KMS-11 (cell line): ENCODE measurements at regions not wholly inside any gene's neighbourhood (a gene's known extent, or its start where the extent isn't known, plus 50 kb on each side); places are given as distances from the start of the nearest gene placed in this dataset.
A peak's percentile ranks its signal among the peaks of the same experiment; 100 is the strongest.

ENCODE experiments used
- H2AFZ ChIP-seq: fragments of 200-600 bp; sonication (generic); 2 replicates; pipeline ENCODE4 v1.6.1; 2016; ENCODE audit warnings: antibody characterized with exemption, mixed run types, low read depth
- H3K27ac ChIP-seq: fragments of 200-600 bp; sonication (generic); 2 replicates; pipeline ENCODE4 v1.6.1; 2016; ENCODE audit warnings: mild to moderate bottlenecking, mixed run types
- H3K27me3 ChIP-seq: fragments of 200-600 bp; sonication (generic); 2 replicates; pipeline ENCODE4 v1.6.1; 2017; ENCODE audit warnings: mild to moderate bottlenecking, low read depth, mixed run types, moderate library complexity; ENCODE audit not compliant: insufficient read depth
- H3K36me3 ChIP-seq: fragments of 200-600 bp; sonication (generic); 2 replicates; pipeline ENCODE4 v1.6.1; 2017; ENCODE audit warnings: mild to moderate bottlenecking, mixed run types; ENCODE audit not compliant: insufficient read depth
- H3K4me1 ChIP-seq: fragments of 200-600 bp; sonication (generic); 2 replicates; pipeline ENCODE4 v1.6.1; 2016; ENCODE audit warnings: mild to moderate bottlenecking, low read depth, mixed run types; ENCODE audit not compliant: poor library complexity, severe bottlenecking
- H3K4me2 ChIP-seq: fragments of 200-600 bp; sonication (generic); 2 replicates; pipeline ENCODE4 v1.7.0; 2016; ENCODE audit warnings: mild to moderate bottlenecking, mixed run types
- H3K4me3 ChIP-seq: fragments of 200-600 bp; sonication (generic); IDR thresholded peaks from 2 replicates; pipeline ENCODE4 v1.6.1; 2017; ENCODE audit warnings: low read depth, low read length, mixed read lengths; ENCODE audit not compliant: insufficient read depth
- H3K79me2 ChIP-seq: fragments of 200-600 bp; sonication (generic); 2 replicates; pipeline ENCODE4 v1.6.1; 2016; ENCODE audit warnings: low read depth, mixed run types; ENCODE audit not compliant: insufficient read depth
- H3K9ac ChIP-seq: fragments of 200-600 bp; sonication (generic); 2 replicates; pipeline ENCODE4 v1.6.1; 2016; ENCODE audit warnings: mild to moderate bottlenecking, mixed run types
- H4K20me1 ChIP-seq: fragments of 200-600 bp; sonication (generic); 2 replicates; pipeline ENCODE4 v1.6.1; 2016; ENCODE audit warnings: mild to moderate bottlenecking, mixed run types; ENCODE audit not compliant: insufficient read depth
- CTCF ChIP-seq: fragments of 200-600 bp; sonication (generic); conservative IDR thresholded peaks from 2 replicates; pipeline ENCODE4 v1.6.1; 2017; ENCODE audit warnings: low read depth, mild to moderate bottlenecking, antibody characterized with exemption, low read length, moderate library complexity, mixed read lengths

GRCh38 chr15:62546628-62547027 lies 381.5 kb upstream of the C2CD4B start:
- no peaks in the 10 kb centered on the region for H3K79me2 ChIP-seq
- H4K20me1 ChIP-seq = no peaks in the 10 kb centered on the region
- no peak overlapping the region for H2AFZ ChIP-seq
- no peaks in the 10 kb centered on the region for H3K4me1 ChIP-seq
- no peaks in the 10 kb centered on the region for H3K36me3 ChIP-seq
- no peak overlapping the region for H3K9ac ChIP-seq
- no peaks in the 10 kb centered on the region for H3K27me3 ChIP-seq
- no peak overlapping the region for H3K27ac ChIP-seq
- TF ChIP-seq CTCF = no peak
- H3K4me3 ChIP-seq = no peak overlapping the region
- no peak overlapping the region for H3K4me2 ChIP-seq

DNA sequence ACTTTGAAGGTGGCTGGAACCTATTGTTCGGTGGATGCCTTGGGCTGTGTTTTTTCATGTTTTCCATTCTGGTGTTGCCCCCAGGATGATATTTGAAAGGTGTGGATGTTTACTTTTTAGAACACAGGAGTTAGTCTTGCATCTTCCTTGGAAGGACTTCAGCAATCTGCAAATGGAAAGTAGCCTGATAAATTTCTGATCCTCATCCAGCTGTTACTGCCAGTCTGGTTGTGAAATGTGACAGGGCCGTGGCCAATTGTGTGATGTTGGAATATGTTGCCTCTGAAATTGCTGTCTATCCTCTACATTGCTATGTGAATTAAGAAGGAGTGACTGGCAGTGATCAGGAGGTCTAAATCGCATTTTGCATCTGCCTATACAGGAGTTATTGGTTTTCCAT lies 382.5 kb upstream of the C2CD4B start:
- Histone ChIP-seq H3K79me2 (no peaks in the 10 kb centered on the region), H4K20me1 (no peaks in the 10 kb centered on the region), H2AFZ (no peak overlapping the region), H3K27me3 (no peaks in the 10 kb centered on the region), H3K4me2 (no peak overlapping the region), H3K27ac (no peak overlapping the region), H3K4me1 (no peaks in the 10 kb centered on the region), H3K9ac (no peak overlapping the region), H3K36me3 (no peaks in the 10 kb centered on the region), H3K4me3 (no peak overlapping the region)
- no peak for TF ChIP-seq CTCF

DNA sequence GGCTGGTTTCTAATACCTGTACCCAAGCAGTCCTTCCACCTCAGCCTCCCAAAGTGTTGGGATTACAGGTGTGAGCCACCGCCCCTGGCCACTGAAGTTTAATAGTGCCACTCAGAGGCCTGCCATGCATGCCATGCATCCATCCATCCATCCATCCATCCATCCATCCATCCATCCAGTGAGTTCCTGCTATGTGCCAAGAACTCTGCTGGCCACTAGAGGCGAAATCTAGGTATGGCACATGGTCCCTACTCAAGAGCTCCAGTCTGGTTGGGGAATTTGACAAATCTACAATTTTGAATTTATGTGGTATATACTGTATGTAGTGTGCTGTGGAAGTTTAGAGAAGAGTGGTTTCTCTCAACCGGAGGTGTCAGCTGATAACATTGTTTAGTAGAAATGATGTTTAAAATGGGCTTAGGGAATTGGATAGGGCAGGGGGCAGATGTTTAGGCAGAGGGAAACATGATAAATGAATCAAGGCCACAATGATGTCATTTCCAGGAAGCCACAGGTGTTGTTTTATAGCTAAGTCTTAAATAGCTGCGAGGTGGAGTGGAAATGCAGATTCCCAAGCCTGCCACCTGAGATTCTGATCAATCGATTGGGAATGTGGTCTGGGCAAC lies 384.4 kb upstream of the C2CD4B start:
- H3K4me2 ChIP-seq = no peak overlapping the region
- TF ChIP-seq CTCF = peak; percentile 82
- no peak overlapping the region for H3K4me3 ChIP-seq

DNA sequence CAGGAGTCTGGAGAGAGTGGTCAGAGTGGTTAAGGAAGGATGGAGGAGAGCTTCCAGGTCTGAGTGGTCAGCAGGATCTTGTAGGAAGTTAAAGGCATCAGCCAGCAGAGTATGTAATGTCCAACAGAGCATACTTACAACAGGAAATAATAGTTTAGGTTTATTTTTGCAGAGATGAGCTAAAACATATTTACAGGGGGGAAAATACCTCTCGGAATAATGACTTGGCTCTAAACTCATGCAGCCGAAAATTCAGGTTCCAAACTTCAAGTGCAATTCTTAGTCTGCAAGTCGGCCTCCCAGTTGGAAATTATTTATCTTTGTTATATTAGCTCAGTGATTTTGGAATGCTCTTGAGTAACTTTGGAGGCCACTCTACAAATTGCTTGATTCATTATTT lies 385.0 kb upstream of the C2CD4B start:
- no peak for TF ChIP-seq CTCF
- H3K36me3 ChIP-seq = no peaks in the 10 kb centered on the region
- no peaks in the 10 kb centered on the region for H3K4me1 ChIP-seq
- no peak overlapping the region for H3K4me3 ChIP-seq
- no peaks in the 10 kb centered on the region for H4K20me1 ChIP-seq
- no peaks in the 10 kb centered on the region for H3K79me2 ChIP-seq
- no peak overlapping the region for H3K9ac ChIP-seq
- H3K27ac ChIP-seq = no peak overlapping the region
- H3K4me2 ChIP-seq = no peak overlapping the region
- H3K27me3 ChIP-seq = no peaks in the 10 kb centered on the region
- no peak overlapping the region for H2AFZ ChIP-seq

More for the DNA sequence above, 384.4 kb upstream of the C2CD4B start:
- H3K4me1 ChIP-seq = no peaks in the 10 kb centered on the region
- no peaks in the 10 kb centered on the region for H3K27me3 ChIP-seq
- no peak overlapping the region for H2AFZ ChIP-seq
- no peaks in the 10 kb centered on the region for H3K36me3 ChIP-seq
- no peaks in the 10 kb centered on the region for H4K20me1 ChIP-seq
- H3K27ac ChIP-seq = no peak overlapping the region
- H3K79me2 ChIP-seq = no peaks in the 10 kb centered on the region
- H3K9ac ChIP-seq = no peak overlapping the region
